ENCODE measurements at regions not wholly inside any gene's neighbourhood (a gene's known extent, or its start where the extent isn't known, plus 50 kb on each side); places are given as distances from the start of the nearest gene placed in this dataset.

DNA sequence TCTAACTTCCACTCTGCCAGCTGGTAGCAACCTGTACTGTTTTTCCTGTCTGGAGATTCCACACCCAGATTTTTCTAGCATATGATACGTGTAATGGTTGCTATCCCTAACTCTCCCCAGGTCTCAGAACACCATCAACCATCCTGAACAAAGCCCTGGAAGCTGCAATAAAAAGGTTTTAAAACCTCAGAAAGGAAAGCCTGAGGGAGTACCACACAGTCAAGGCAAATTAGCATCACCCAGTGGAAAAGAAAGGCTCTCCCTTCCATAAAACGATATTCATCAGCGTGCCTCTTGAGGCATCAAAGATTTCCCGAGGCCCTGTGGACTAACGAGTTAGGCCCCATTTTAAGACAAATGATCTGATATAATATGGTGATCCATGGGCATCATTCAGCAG, 421.0 kb downstream of the ADGRL2 start:
- TF ChIP-seq, protein P1, sequence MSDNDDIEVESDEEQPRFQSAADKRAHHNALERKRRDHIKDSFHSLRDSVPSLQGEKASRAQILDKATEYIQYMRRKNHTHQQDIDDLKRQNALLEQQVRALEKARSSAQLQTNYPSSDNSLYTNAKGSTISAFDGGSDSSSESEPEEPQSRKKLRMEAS (IDR thresholded peaks at IDR 0.05; ENCODE audit: low read depth, low read length), result no peak
- TF ChIP-seq MYC (IDR thresholded peaks at IDR 0.05; ENCODE audit: low read depth, low read length) (no peak), POLR2A (IDR thresholded peaks at IDR 0.05; ENCODE audit: extremely low read depth, insufficient read length) (no peak)
- TF ChIP-seq, protein P2, sequence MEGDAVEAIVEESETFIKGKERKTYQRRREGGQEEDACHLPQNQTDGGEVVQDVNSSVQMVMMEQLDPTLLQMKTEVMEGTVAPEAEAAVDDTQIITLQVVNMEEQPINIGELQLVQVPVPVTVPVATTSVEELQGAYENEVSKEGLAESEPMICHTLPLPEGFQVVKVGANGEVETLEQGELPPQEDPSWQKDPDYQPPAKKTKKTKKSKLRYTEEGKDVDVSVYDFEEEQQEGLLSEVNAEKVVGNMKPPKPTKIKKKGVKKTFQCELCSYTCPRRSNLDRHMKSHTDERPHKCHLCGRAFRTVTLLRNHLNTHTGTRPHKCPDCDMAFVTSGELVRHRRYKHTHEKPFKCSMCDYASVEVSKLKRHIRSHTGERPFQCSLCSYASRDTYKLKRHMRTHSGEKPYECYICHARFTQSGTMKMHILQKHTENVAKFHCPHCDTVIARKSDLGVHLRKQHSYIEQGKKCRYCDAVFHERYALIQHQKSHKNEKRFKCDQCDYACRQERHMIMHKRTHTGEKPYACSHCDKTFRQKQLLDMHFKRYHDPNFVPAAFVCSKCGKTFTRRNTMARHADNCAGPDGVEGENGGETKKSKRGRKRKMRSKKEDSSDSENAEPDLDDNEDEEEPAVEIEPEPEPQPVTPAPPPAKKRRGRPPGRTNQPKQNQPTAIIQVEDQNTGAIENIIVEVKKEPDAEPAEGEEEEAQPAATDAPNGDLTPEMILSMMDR (IDR thresholded peaks at IDR 0.05; ENCODE audit: low read depth, low read length), result no peak
- DNase-seq (ENCODE audit: low read depth), result no peak
- H3K4me3 ChIP-seq (ENCODE audit: low read depth, low read length), result no peak overlapping the region

DNA sequence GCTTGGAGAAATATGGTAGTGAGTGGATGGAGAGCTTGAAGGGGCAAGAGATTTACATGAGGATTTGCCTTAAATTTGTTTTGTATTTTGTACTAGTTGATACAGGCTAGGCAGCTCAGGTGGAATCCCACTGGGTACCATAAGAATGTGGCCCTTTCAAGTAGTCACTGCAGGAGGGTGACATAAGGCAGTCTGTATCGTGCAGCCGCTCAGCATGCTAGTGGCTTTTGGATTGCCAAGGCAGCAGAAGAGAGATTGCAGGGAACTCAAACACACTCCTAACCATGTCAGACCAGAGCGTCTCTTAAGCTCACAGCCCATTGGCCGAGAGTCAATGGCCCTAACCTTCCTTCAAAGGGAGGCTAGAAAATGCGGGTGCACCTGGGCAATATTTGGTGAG, 420.0 kb downstream of the ADGRL2 start:
- DNase-seq (ENCODE audit: low read depth), result no peak
- TF ChIP-seq, protein P1 (IDR thresholded peaks at IDR 0.05; ENCODE audit: low read depth, low read length), result no peak
- no peak for TF ChIP-seq POLR2A (IDR thresholded peaks at IDR 0.05; ENCODE audit: extremely low read depth, insufficient read length)
- TF ChIP-seq, protein P2 (IDR thresholded peaks at IDR 0.05; ENCODE audit: low read depth, low read length), result no peak
- no peak for TF ChIP-seq MYC (IDR thresholded peaks at IDR 0.05; ENCODE audit: low read depth, low read length)
- H3K4me3 ChIP-seq (ENCODE audit: low read depth, low read length), result no peak overlapping the region

DNA sequence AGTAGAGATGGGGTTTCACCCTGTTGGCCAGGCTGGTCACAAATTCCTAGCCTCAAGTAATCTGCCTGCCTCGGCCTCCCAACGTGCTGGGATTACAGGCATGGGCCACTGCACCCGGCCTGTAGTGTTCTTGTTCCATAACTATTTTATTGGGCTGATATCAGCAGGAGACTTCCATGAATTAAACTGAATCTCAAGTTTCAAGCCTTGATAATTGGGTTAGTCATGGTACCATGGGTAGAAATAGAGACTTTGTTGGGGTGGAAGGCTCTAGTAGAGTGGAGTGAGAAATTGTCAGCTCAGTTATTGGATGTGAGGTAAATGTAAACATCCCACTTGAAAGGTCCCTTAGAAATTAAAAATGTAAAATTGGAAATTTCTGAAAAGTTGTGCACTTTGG, 419.1 kb downstream of the ADGRL2 start:
- no peak overlapping the region for H3K4me3 ChIP-seq (ENCODE audit: low read depth, low read length)
- TF ChIP-seq MYC (IDR thresholded peaks at IDR 0.05; ENCODE audit: low read depth, low read length) (no peak), POLR2A (IDR thresholded peaks at IDR 0.05; ENCODE audit: extremely low read depth, insufficient read length) (no peak)
- TF ChIP-seq, protein P1 (IDR thresholded peaks at IDR 0.05; ENCODE audit: low read depth, low read length), result no peak
- TF ChIP-seq, protein P2 (IDR thresholded peaks at IDR 0.05; ENCODE audit: low read depth, low read length), result no peak
- no peak for DNase-seq (ENCODE audit: low read depth)

DNA sequence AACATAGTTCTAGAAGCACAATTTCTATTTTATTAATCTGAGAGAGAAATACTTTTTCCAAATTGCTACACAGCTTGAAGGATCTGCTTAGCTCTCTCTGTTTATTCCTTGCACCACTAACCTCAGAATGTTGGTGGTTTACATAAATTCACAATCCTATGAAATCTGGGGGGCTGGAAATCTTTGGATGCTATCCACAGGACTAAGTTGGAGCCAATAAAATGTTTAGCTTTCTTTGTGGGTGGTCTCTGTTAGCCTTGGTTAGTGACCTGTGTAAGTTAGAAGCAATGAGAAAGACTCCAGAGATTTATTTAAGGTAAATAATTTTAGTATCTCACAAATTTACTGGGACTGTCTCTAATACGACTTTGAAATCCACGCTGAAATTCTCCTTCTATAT, 418.1 kb downstream of the ADGRL2 start:
- H3K4me3 ChIP-seq (ENCODE audit: low read depth, low read length), result no peak overlapping the region
- no peak for DNase-seq (ENCODE audit: low read depth)
- TF ChIP-seq MYC (IDR thresholded peaks at IDR 0.05; ENCODE audit: low read depth, low read length), result no peak
- TF ChIP-seq, protein P1 (IDR thresholded peaks at IDR 0.05; ENCODE audit: low read depth, low read length), result no peak
- TF ChIP-seq, protein P2 (IDR thresholded peaks at IDR 0.05; ENCODE audit: low read depth, low read length), result no peak
- TF ChIP-seq POLR2A (IDR thresholded peaks at IDR 0.05; ENCODE audit: extremely low read depth, insufficient read length), result no peak

DNA sequence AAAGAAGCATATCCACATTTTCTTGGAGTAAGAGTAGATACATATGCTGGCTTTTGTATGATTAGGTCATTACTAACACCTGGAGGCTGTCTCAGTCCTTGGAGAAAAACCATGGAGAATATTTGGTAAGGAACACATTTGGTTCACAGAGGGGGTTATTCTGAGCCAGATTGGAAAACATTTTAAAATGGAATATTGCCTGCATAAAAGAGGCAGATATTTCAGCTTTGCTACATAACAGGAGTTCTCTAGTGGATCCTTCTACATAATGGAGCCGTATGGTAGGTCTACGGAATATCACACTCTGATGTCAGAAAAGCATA, 415.1 kb downstream of the ADGRL2 start:
- DNase-seq (ENCODE audit: low read depth), result no peak
- no peak overlapping the region for H3K4me3 ChIP-seq (ENCODE audit: low read depth, low read length)
- TF ChIP-seq MYC (IDR thresholded peaks at IDR 0.05; ENCODE audit: low read depth, low read length) (no peak), POLR2A (IDR thresholded peaks at IDR 0.05; ENCODE audit: extremely low read depth, insufficient read length) (no peak)
- TF ChIP-seq, protein P1 (IDR thresholded peaks at IDR 0.05; ENCODE audit: low read depth, low read length), result no peak
- TF ChIP-seq, protein P2 (IDR thresholded peaks at IDR 0.05; ENCODE audit: low read depth, low read length), result no peak

All from NB4 (cell line).